Uterus (tissue), 3 donors: ENCODE measurements at regions not wholly inside any gene's neighbourhood (a gene's known extent, or its start where the extent isn't known, plus 50 kb on each side); places are given as distances from the start of the nearest gene placed in this dataset.

Experiments
- DNase-seq, 2 donors: peaks; one replicate each; pipeline ENCODE4 v3.0.0-alpha.2; 2019 to 2020
- H3K27ac ChIP-seq, 2 donors: fragments of 200-600 bp; sonication (generic); 1 replicate in 1 of 2; 2 replicates in 1 of 2; pipeline ENCODE4 v1.5.1; 2016 to 2018
- H3K27me3 ChIP-seq, 2 donors: fragments of 200-600 bp; sonication (generic); one replicate each; pipeline ENCODE4 v1.5.1; 2018 to 2019; ENCODE audit warnings: control low read depth in 1 of 2
- H3K36me3 ChIP-seq, 2 donors: fragments of 200-600 bp; sonication (generic); one replicate each; pipeline ENCODE4 v1.5.1; 2019; ENCODE audit warnings: control low read depth in 1 of 2
- H3K4me1 ChIP-seq, 2 donors: fragments of 200-600 bp; sonication (generic); one replicate each; pipeline ENCODE4 v1.5.1; 2018 to 2019; ENCODE audit warnings: control low read depth in 1 of 2
- H3K4me3 ChIP-seq, 2 donors: fragments of 200-600 bp; sonication (generic); 1 replicate in 1 of 2; 2 replicates in 1 of 2; pipeline ENCODE4 v1.5.1; 2018 to 2019; ENCODE audit warnings: mild to moderate bottlenecking in 1 of 2
- H3K9me3 ChIP-seq, 2 donors: fragments of 200-600 bp; sonication (generic); one replicate each; pipeline ENCODE4 v1.5.1; 2019; ENCODE audit warnings: control low read depth in 1 of 2
- CTCF ChIP-seq, 4 experiments: fragments of 200-600 bp in 2 of 4; fragments of 450-650 bp in 2 of 4; sonication (generic) in 2 of 4; IDR thresholded peaks; one replicate each; pipeline ENCODE4 v1.5.1; 2016 to 2019; ENCODE audit warnings: antibody characterized with exemption in 4 of 4, mild to moderate bottlenecking in 2 of 4, moderate library complexity in 1 of 4
- POLR2A ChIP-seq, 2 donors: fragments of 450-650 bp; IDR thresholded peaks; one replicate each; pipeline ENCODE4 v1.6.1; 2016; ENCODE audit warnings: antibody characterized with exemption in 2 of 2, mild to moderate bottlenecking in 1 of 2, moderate library complexity in 1 of 2
- intact Hi-C: fragments of 100-400 bp; cut with DNase I; formaldehyde crosslinking; loops from one replicate; pipeline ENCODE4 v1.15.1; 2023; ENCODE audit warnings: low total_unique reads
- donor health status: DM: yes; HTN: yes; CAD: no.

DNA sequence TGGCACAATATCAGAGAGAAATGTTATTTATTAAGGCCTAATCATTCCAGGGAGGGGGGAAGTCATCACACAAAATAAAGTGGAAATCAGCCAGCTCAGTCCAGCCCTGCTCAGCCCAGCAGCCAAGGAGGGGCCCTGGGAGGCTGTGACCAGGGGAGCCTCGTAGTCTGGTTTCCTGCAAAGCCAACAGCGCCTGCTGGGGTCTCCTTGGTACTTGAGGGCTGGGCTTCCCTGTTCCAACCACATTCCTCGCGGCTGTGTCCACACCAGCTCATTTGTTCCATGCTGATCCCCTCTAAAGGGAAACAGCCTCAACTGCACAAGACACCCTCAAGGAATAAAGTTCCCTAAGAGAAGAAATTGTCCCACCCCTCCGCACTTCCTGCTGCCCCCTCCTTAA, 154.0 kb downstream of the TMEM132E start:
- Histone ChIP-seq H3K4me3 (no peak overlapping the region), H3K4me1 (no peaks in the 10 kb centered on the region), H3K36me3 (no peaks in the 10 kb centered on the region), H3K27ac (no peak overlapping the region), H3K9me3 (no peaks in the 10 kb centered on the region), H3K27me3 (no peaks in the 10 kb centered on the region)
- no peak for TF ChIP-seq POLR2A (IDR thresholded peaks at IDR 0.05)
- TF ChIP-seq CTCF (IDR thresholded peaks at IDR 0.05), result no peak
- DNase-seq, result no peak
- intact Hi-C loops, result no loop called here

GRCh38 chr17:34730816-34731215, 151.4 kb downstream of the TMEM132E start:
- Histone ChIP-seq H3K4me3 (no peak overlapping the region), H3K36me3 (no peaks in the 10 kb centered on the region), H3K9me3 (no peaks in the 10 kb centered on the region), H3K4me1 (no peaks in the 10 kb centered on the region), H3K27ac (no peak overlapping the region), H3K27me3 (no peaks in the 10 kb centered on the region)
- DNase-seq, result no peak
- intact Hi-C loops, result no loop called here
- no peak for TF ChIP-seq POLR2A (IDR thresholded peaks at IDR 0.05)
- no peak for TF ChIP-seq CTCF (IDR thresholded peaks at IDR 0.05)

GRCh38 chr17:34728771-34729310, 149.5 kb downstream of the TMEM132E start:
- intact Hi-C loops, result no loop called here
- no peaks in the 10 kb centered on the region for H3K27me3 ChIP-seq
- no peak overlapping the region for H3K4me3 ChIP-seq
- no peak overlapping the region for H3K27ac ChIP-seq
- no peaks in the 10 kb centered on the region for H3K9me3 ChIP-seq
- no peaks in the 10 kb centered on the region for H3K36me3 ChIP-seq
- DNase-seq, result no peak
- TF ChIP-seq POLR2A (IDR thresholded peaks at IDR 0.05) (no peak), CTCF (IDR thresholded peaks at IDR 0.05) (no peak)
- H3K4me1 ChIP-seq, result no peaks in the 10 kb centered on the region

DNA sequence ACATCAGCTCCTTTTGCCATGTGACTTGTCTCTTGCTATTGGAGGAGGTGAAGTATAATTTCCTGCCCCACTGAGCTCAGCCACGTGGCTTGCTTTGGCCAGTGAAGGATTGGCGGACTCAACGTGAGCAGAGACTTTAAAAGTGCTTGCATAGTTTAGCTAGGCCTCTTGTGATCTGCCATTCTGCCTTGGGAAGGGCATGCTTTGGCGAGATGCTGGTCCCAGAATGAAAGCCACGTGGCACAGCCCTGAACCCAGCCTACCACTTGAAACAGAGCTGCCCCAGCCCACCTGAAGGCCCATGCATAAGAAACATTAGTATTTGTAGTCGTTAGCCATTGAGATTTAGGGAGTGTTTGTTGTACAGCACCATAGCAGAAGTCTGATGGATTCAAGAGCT, 148.2 kb downstream of the TMEM132E start:
- no peak for DNase-seq
- Histone ChIP-seq H3K36me3 (no peaks in the 10 kb centered on the region), H3K27ac (no peak overlapping the region), H3K27me3 (no peaks in the 10 kb centered on the region), H3K9me3 (no peaks in the 10 kb centered on the region), H3K4me3 (no peak overlapping the region), H3K4me1 (no peaks in the 10 kb centered on the region)
- intact Hi-C loops, result no loop called here
- no peak for TF ChIP-seq CTCF (IDR thresholded peaks at IDR 0.05)
- no peak for TF ChIP-seq POLR2A (IDR thresholded peaks at IDR 0.05)

DNA sequence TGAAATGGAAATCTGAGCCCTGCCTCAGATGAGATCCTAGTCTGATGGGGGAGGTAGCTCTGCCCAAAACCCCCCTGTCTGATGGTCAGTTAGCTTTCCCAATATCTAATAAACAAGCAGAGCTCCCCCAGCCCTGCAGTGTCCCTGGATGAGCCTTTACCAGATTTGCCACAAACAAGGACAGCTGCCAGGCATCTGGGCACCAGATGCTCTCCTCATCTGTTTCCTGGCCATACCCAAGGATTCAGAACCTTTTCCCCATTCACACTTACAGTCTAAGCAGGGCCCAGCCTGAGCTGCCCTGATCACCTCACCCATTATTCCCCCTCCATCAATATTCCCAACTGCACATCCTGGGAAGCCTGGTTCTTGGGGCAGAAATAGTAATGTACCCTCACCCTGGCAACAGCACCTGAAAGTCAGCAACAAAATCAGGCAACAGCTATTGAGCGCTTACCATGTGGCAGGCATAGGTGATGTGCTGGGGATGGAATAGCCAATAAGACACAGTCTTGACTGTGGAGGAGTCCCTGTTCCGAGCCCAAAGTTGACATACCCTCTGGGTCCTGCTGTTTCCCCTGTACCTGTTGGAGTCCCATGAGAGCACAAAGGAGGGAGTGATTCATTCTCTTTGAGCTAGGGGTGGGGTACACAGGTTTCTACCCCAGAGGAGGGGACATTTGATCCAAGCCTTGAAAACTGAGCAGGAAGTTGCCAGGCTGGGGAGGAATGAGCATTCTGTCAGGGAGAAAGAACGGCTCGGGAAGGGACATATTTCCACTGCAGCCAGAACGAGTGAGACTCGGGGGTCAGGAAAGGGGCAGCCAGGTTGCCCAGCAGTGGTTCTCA, 147.4 kb downstream of the TMEM132E start:
- no peak for DNase-seq
- H3K27me3 ChIP-seq, result no peaks in the 10 kb centered on the region
- intact Hi-C loops, result no loop called here
- H3K9me3 ChIP-seq, result no peaks in the 10 kb centered on the region
- H3K27ac ChIP-seq, result no peak overlapping the region
- no peaks in the 10 kb centered on the region for H3K4me1 ChIP-seq
- H3K4me3 ChIP-seq, result no peak overlapping the region
- no peaks in the 10 kb centered on the region for H3K36me3 ChIP-seq
- TF ChIP-seq POLR2A (IDR thresholded peaks at IDR 0.05), result no peak
